8988T (cell line): ENCODE measurements at regions not wholly inside any gene's neighbourhood (a gene's known extent, or its start where the extent isn't known, plus 50 kb on each side); places are given as distances from the start of the nearest gene placed in this dataset.
"Not testable (repeated sequence)": the region's sequence is repeated elsewhere in the genome, so short reads cannot be mapped to it uniquely, and the experiment has no call there.

Source experiments
- DNase-seq: peaks from one replicate; pipeline ENCODE4 v3.0.0; 2011

DNA sequence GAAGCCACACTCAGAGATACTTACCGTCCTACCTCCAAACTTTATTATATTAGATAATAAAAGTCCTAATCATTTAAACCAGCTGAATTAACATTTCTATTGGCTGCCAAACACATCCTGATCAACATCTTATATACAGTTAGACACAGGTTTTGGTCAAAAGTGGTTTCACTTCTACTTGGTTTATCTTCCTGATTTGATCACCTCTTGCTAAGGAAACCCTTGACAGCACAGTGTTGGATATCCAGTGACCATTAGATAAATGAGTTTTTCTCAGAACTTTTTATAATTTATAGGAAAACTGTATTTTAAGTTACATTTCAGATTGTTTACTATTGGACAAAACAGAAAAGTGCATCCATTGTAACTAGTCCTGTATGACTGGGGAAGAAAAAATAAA lies 198.4 kb upstream of the NR2F2 start:
- DNase-seq, result no peak

DNA sequence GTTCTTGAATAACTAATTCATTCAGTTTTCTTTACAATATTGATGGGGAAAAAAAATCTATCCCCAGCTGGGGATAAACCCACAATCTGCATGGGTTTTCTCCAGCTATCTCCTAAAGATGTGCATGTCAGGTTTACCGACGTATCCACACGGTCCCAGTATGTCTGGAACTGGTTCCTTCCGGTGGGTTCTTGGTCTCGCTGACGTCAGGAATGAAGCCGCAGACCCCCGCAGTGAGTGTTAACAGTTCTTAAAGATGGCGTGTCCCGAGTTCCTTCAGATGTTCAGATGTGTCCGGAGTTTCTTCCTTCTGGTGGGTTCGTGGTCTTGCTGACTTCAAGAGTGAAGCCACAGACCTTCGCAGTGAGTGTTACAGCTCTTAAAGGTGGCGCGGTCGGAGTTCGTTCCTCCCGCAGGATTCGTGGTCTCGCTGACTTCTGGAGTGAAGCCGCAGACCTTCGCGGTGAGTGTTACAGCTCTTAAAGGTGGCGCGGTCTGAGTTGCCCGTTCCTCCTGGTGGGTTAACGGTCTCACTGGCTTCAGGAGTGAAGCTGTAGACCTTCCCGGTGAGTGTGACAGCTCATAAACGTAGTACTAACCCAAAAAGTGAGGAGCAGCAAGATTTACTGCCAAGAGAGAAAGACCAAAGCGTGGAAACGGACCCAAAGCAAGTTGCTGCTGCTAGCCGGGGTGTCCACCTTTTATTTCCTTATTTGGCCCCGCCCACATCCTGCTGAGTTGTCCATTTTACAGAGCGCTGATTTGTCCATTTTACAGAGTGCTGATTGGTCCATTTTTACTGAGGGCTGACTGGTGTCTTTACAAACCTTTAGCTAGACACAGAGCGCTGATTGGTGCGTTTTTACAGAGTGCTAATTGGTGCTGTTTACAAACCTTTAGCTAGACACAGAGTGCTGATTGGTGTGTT lies 195.1 kb upstream of the NR2F2 start:
- no peak for DNase-seq

DNA sequence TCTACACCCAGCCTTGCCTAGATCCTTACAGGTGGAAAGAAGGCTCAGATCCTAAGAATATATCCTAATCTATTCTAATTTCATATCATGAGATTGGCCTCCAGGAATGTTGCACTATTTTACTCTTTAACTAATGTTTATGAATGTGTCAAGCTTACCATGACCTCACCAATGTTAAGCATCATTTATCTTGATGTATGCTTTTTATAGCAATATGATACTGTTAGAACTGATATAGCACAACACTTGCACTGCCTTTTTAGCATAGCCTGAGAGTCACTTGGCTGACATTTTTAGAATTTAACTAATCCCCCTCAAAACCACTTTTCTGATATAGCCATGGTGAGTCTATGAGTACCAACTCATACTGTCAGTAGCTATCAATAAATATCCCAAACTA lies 191.5 kb upstream of the NR2F2 start:
- DNase-seq, result no peak

GRCh38 chr15:96142498-96142897 lies 188.0 kb upstream of the NR2F2 start:
- no peak for DNase-seq

GRCh38 chr15:96144734-96145133 lies 185.8 kb upstream of the NR2F2 start:
- DNase-seq, result no peak

- no peak for DNase-seq
These were observed 183.8 kb upstream of the NR2F2 start for GRCh38 chr15:96146726-96147125.

DNA sequence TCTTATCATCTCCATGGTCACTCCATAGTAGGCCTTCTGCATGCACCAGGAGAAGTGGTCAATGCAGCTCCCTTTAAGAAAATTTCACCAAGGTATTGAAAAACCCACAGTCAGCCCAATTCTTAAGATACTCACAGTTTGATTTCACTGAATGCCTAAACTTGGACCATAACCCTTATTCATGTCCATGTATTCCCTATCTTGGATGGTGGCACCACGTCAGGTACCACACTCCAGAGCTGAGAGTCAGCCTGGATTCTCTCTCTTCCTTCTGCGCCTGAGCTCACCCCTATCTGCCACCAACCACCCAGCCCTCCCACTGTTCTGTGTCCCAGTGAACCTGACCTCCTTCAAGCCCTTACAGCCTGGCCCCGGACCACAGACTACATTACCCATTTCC lies 183.2 kb upstream of the NR2F2 start:
- no peak for DNase-seq

GRCh38 chr15:96150254-96150653 lies 180.2 kb upstream of the NR2F2 start:
- no peak for DNase-seq

DNA sequence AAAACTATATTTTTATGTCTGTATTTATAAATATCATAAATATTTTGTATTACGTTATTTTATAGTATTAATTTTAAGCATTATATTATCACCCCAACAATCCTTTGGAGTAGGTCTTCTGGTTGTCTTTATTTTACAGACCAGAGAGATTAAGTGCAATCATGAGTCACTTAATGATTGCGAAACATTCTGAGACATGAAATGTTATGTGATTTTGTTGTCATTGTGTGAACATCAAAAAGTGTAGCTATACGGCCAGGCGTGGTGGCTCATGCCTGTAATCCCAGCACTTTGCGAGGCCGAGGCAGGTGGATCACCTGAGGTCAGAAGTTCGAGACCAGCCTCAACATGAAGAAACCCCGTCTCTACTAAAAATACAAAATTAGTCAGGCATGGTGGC lies 178.8 kb upstream of the NR2F2 start:
- DNase-seq, result not testable (repeated sequence)

DNA sequence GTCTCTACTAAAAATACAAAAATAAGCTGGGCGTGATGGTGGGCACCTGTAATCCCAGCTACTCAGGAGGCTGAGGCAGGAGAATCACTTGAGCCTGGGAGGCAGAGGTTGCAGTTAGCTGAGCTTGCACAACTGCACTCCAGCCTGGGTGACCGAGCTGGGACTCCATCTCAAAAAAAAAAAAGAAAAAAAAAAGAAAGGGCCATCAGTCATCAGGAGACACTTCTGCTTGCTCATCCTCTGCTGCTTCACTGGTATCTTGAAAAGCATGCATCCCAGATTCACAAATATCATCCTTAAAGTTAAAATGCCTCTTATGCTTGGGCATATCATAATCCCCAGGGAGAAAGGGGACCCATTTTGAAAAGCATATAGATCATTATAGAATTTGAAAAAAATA lies 176.6 kb upstream of the NR2F2 start:
- no peak for DNase-seq

DNA sequence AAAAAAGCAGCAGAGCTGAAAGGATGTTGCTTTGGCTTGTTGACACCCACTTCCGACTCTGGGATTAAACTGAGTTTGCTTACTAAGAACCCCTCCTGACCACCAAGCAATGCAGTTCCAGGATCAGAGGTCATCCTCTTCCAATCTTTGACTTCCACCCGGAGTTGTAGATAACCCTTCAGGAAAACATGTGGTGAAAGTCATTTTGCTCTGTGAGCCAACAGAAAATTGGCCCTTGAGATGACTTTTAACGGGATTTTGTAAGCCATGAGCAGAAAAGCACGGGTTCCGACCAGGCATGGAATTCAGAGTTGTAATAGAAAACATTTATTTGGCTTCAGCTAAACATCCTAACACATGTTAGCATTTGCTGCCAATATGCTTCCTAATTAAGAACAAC lies 171.6 kb upstream of the NR2F2 start:
- no peak for DNase-seq

- DNase-seq, result no peak
These were observed 170.2 kb upstream of the NR2F2 start for GRCh38 chr15:96160269-96160668.

DNA sequence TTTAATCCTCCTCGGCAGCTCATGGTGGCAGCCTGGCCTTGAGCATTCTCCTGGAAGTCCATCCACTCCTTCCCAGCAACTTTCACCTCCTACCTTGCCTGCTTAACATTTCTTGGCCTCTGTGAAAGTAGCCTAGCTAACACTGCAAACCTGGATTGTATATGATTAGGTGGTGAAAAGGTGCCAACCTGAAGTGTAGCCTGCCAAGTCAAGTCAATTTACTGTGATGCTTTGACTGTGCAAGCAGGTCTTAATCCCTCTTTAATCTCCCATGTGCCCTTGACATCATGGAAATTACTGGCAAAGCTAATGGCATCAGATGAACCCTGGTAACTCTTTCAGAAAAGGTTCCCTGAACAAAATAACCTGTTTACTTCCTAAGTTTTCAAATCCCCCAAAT lies 169.7 kb upstream of the NR2F2 start:
- DNase-seq, result no peak

DNA sequence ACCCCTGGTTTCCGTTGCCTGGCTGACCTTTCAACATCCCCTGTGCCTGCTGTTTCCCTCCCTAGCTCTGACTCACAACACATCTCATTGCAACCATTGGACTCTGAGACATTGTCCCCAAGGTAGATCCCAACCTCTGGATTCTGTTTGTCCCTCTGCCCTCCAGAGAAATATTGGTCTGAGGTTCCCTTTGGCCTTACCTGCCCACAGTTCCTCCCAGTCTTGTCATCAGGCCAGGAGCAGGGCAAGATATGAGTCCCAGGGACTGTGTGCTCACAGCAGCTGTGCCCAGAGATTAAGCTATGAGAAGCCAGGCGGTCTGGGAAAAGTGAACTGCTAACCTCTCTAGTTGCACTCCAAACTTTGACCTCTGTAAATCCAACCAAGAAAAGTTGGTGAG lies 168.2 kb upstream of the NR2F2 start:
- DNase-seq, result no peak

- no peak for DNase-seq
These were observed 165.4 kb upstream of the NR2F2 start for GRCh38 chr15:96165081-96165480.

- no peak for DNase-seq
These were observed 164.7 kb upstream of the NR2F2 start for GRCh38 chr15:96165775-96166174.

DNA sequence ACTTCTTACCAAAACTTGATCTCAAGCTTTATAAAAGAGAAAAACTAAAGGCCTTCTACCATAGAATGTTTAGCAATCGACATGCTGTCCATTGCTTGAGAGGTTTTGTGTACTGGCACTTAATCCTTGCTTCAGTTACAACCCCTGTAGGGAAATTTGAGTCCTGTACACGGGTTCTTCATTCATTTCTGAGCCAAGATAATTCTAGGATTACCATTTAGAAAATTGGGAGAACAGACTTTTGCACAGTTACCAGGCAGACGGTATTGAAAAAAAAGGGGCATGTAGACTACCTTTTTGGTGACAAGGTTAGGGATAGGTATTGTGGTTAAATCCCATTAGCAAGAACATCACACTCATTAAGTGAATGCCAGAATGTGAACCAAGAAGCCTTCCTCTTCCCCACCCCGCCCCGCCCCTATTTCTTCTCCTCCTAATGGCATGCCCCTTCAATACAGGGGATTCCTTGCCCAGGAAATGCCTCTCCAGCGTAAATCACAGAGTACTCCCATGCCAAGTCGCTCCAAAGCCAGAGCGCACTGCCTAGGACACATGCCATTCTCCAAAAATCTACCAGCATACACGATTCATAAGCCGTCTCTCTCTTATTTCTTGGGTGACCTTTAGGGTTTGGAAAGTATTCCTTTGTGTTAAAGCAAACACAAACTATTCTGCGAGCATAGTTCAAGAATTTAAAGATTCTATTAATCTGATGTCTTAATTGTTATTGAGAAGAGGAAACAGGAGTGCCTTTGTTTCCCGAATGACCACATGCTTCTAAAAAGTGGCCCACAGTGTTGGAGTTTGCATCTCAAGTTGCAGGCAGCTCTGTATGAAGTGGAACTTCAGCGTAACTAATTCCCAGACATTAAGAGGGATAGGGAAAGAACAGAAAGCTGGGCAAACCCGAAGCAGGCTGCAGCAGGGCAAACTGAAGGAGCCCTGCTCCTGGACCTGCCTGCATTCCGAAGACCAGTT lies 164.0 kb upstream of the NR2F2 start:
- DNase-seq, result no peak

DNA sequence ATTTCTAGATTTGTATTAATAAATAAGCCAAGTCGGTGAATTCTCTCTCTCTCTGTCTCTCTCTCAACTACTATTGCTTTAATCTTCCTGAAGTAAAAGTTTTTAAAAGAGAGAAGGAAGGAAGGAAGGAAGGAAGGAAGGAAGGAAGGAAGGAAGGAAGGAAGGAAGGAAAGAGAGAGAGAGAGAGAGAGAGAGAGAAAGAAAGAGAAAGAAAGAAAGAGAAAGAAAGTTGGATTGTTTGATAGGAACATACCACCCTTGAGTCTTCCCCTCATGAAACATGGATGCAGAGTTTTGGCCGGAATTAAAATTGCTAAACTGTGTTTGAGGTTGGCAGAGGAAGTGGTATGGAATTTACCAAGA lies 159.9 kb upstream of the NR2F2 start:
- DNase-seq, result not testable (repeated sequence)

DNA sequence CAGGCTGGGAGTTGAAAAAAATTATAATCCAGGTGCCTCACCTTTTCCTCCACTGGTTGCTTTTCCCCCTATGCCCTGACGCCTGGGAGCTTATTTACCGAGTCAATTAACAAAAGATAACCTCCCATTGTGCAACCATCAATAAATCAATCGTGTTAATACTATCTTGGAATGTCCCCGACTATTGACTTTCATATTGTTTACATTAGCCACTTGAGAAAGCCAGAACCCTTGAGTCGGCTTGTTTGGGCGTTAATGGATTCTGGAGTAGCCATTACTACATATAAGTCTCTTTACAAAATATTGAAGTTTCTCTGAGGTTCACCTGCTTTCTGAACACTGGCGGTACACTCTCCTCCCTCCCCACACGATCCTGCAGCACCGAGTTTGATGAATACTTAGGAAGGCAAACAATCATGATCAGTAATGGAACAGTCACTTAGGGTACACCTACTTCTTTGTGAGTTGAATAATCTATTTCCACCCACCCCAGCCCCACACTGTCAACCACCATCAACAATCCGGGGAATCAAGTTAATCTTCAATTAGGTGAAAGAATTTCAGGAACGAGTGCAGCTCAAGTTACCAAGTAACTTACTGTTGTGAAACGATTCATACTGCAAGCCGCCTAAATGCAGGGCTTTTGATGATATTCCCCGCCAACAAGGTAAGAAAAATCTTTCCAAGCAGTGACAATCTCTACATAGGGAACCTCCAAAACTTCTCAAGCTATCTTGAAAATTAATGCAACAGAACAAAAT lies 159.3 kb upstream of the NR2F2 start:
- no peak for DNase-seq

DNA sequence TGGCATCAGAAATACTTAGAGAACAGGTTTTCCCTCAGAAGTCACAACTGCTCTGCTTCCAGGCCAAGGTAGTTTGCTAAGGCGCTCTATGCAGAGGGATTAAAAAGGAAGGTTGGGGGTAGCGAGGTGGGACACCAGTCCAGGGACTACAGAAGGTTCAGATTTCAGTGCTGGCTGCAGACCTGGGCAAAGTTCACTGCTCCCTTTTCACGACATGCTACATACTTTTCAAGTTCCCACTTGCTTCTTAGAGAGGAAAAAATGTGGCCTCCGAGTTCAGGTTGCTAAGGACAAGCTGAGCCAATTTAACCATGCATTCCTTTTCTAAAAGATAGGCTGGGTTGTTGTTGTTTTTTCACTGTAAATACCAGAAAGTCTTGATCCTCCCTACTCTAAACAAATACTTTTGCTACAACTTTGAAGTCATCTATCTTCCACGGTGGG lies 158.6 kb upstream of the NR2F2 start:
- DNase-seq, result no peak

DNA sequence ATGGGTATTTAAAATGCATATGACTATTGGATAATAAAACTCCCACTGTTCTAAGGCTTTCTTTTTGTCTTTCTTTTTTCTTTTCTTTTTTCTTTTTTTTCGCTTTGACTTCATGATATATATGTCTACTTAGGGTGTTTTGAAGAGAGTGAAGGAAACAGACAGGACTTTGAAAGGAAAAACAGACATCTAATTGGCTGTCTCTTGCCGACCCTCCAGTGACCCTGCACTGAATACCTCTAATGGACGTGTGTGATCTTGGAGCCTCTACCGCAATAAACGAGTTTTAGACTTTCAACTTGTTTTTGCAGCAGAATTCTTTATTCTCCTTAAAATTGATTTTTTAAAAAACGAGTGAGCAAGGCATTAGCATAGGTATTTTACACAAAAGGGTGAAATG lies 158.1 kb upstream of the NR2F2 start:
- no peak for DNase-seq

DNA sequence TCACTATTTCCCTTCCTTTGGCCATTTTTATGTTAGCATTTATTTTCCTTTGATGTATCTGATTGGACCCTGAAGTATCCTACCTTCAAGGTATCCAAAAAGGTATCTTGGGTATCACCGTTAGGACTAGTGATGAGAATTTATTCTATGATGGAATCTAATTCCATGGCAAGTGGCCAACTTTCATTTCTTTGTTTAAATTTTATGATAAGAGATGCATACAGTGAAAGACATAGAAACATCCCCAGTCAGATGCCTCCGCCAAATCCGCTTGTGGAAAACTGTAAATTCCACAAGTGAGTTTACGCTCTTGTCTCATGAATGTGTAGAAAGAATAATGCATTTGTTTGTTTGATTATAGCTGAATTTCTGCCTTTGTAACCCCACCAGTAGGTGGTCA lies 153.7 kb upstream of the NR2F2 start:
- DNase-seq, result no peak

GRCh38 chr15:96177279-96177678 lies 153.2 kb upstream of the NR2F2 start:
- no peak for DNase-seq
